ENCODE measurements at regions not wholly inside any gene's neighbourhood (a gene's known extent, or its start where the extent isn't known, plus 50 kb on each side); places are given as distances from the start of the nearest gene placed in this dataset.

GRCh38 chr12:47307680-47308399, 228.1 kb upstream of the AMIGO2 start:
- DNase-seq (ENCODE audit: low read depth in 2 of 2), result peak; percentile 35 to 54

GRCh38 chr12:47306773-47307679, 227.3 kb upstream of the AMIGO2 start:
- peak; percentile 54 to 63 for DNase-seq (ENCODE audit: low read depth in 2 of 2)

GRCh38 chr12:47306130-47306529, 226.4 kb upstream of the AMIGO2 start:
- DNase-seq (ENCODE audit: low read depth in 2 of 2), result no peak

GRCh38 chr12:47305464-47305863, 225.7 kb upstream of the AMIGO2 start:
- no peak for DNase-seq (ENCODE audit: low read depth in 2 of 2)

GRCh38 chr12:47303995-47304560, 224.3 kb upstream of the AMIGO2 start:
- no peak for DNase-seq (ENCODE audit: low read depth in 2 of 2)

GRCh38 chr12:47303207-47303606, 223.4 kb upstream of the AMIGO2 start:
- DNase-seq (ENCODE audit: low read depth in 2 of 2), result no peak

- DNase-seq (ENCODE audit: low read depth in 2 of 2), result peak; percentile 10 to 25
These were observed 222.4 kb upstream of the AMIGO2 start for GRCh38 chr12:47302111-47302671.

- DNase-seq (ENCODE audit: low read depth in 2 of 2), result no peak
These were observed 219.8 kb upstream of the AMIGO2 start for GRCh38 chr12:47299586-47299985.

- DNase-seq (ENCODE audit: low read depth in 2 of 2), result no peak
These were observed 218.2 kb upstream of the AMIGO2 start for GRCh38 chr12:47297993-47298392.

GRCh38 chr12:47296828-47297227, 217.1 kb upstream of the AMIGO2 start:
- no peak for DNase-seq (ENCODE audit: low read depth in 2 of 2)

GRCh38 chr12:47293406-47293805, 213.6 kb upstream of the AMIGO2 start:
- no peak for DNase-seq (ENCODE audit: low read depth in 2 of 2)

- no peak for DNase-seq (ENCODE audit: low read depth in 2 of 2)
These were observed 206.9 kb upstream of the AMIGO2 start for GRCh38 chr12:47286676-47287075.
